GM18508 (cell line): ENCODE measurements at regions not wholly inside any gene's neighbourhood (a gene's known extent, or its start where the extent isn't known, plus 50 kb on each side); places are given as distances from the start of the nearest gene placed in this dataset.
"Not testable (repeated sequence)": the region's sequence is repeated elsewhere in the genome, so short reads cannot be mapped to it uniquely, and the experiment has no call there.

Source experiments
- ATAC-seq: cut with Tn5 transposase; IDR thresholded peaks from one replicate; pipeline ENCODE4 v1.9.1; 2021; ENCODE audit warnings: moderate number of reproducible peaks; ENCODE audit not compliant: insufficient read depth, unreplicated experiment

GRCh38 chr13:54965881-54966280 lies 1937.3 kb downstream of the OLFM4 start:
- ATAC-seq = no peak

GRCh38 chr13:54972838-54973237 lies 1944.2 kb downstream of the OLFM4 start:
- no peak for ATAC-seq

GRCh38 chr13:54975676-54976075 lies 1947.1 kb downstream of the OLFM4 start:
- ATAC-seq = no peak

- no peak for ATAC-seq
Measured at GRCh38 chr13:54980651-54981050, 1952.0 kb downstream of the OLFM4 start.

GRCh38 chr13:54989418-54989817 lies 1960.8 kb downstream of the OLFM4 start:
- no peak for ATAC-seq

- ATAC-seq = no peak
Measured at GRCh38 chr13:54999399-54999907, 1970.8 kb downstream of the OLFM4 start.

GRCh38 chr13:55000043-55000442 lies 1971.4 kb downstream of the OLFM4 start:
- ATAC-seq = no peak

GRCh38 chr13:55000844-55001243 lies 1972.2 kb downstream of the OLFM4 start:
- ATAC-seq = no peak

GRCh38 chr13:55001881-55002280 lies 1973.3 kb downstream of the OLFM4 start:
- ATAC-seq = no peak

- no peak for ATAC-seq
Measured at GRCh38 chr13:55007681-55008080, 1979.1 kb downstream of the OLFM4 start.

GRCh38 chr13:55013051-55013450 lies 1984.4 kb downstream of the OLFM4 start:
- ATAC-seq = no peak

- ATAC-seq = no peak
Measured at GRCh38 chr13:55029280-55029679, 2000.7 kb downstream of the OLFM4 start.

GRCh38 chr13:55038230-55038629 lies 2009.6 kb downstream of the OLFM4 start:
- ATAC-seq = no peak

GRCh38 chr13:55053891-55054550 lies 2025.4 kb downstream of the OLFM4 start:
- ATAC-seq = not testable (repeated sequence)

- ATAC-seq = not testable (repeated sequence)
Measured at GRCh38 chr13:55055666-55056065, 2027.1 kb downstream of the OLFM4 start.

- no peak for ATAC-seq
Measured at GRCh38 chr13:55062662-55063061, 2034.0 kb downstream of the OLFM4 start.

- ATAC-seq = no peak
Measured at GRCh38 chr13:55067946-55068345, 2039.3 kb downstream of the OLFM4 start.

GRCh38 chr13:55069746-55070145 lies 2041.1 kb downstream of the OLFM4 start:
- ATAC-seq = no peak

GRCh38 chr13:55073000-55073399 lies 2044.4 kb downstream of the OLFM4 start:
- no peak for ATAC-seq

GRCh38 chr13:55084630-55085029 lies 2056.0 kb downstream of the OLFM4 start:
- no peak for ATAC-seq

GRCh38 chr13:55087085-55087484 lies 2053.6 kb upstream of the PRR20A start:
- no peak for ATAC-seq

GRCh38 chr13:55090612-55091011 lies 2050.1 kb upstream of the PRR20A start:
- ATAC-seq = no peak
